NCI-H2227 treated with DMSO at 0.1 percent for 48 hours (cell line): ENCODE measurements at regions not wholly inside any gene's neighbourhood (a gene's known extent, or its start where the extent isn't known, plus 50 kb on each side); places are given as distances from the start of the nearest gene placed in this dataset.

ENCODE experiments used
- DNase-seq: peaks from one replicate; lab custom pipeline; 2025; lab: John Stamatoyannopoulos, UW

- DNase-seq, result no peak
Measured at GRCh38 chr4:187415231-187415630, 580.3 kb upstream of the ZFP42 start.

- no peak for DNase-seq
Measured at GRCh38 chr4:187416216-187416615, 579.4 kb upstream of the ZFP42 start.

GRCh38 chr4:187417721-187418120, 577.9 kb upstream of the ZFP42 start:
- DNase-seq, result no peak

- no peak for DNase-seq
Measured at GRCh38 chr4:187422655-187423054, 572.9 kb upstream of the ZFP42 start.

- DNase-seq, result no peak
Measured at GRCh38 chr4:187424636-187425035, 570.9 kb upstream of the ZFP42 start.

- DNase-seq, result no peak
Measured at GRCh38 chr4:187426511-187426910, 569.1 kb upstream of the ZFP42 start.

GRCh38 chr4:187432310-187432709, 563.3 kb upstream of the ZFP42 start:
- no peak for DNase-seq

- DNase-seq, result no peak
Measured at GRCh38 chr4:187433141-187433540, 562.4 kb upstream of the ZFP42 start.

GRCh38 chr4:187436251-187436650, 559.3 kb upstream of the ZFP42 start:
- DNase-seq, result no peak

GRCh38 chr4:187444061-187444460, 551.5 kb upstream of the ZFP42 start:
- no peak for DNase-seq

GRCh38 chr4:187449702-187450101, 545.9 kb upstream of the ZFP42 start:
- no peak for DNase-seq

- DNase-seq, result no peak
Measured at GRCh38 chr4:187451776-187452175, 543.8 kb upstream of the ZFP42 start.

GRCh38 chr4:187460016-187460415, 535.6 kb upstream of the ZFP42 start:
- DNase-seq, result no peak

GRCh38 chr4:187464573-187464972, 531.0 kb upstream of the ZFP42 start:
- no peak for DNase-seq

- no peak for DNase-seq
Measured at GRCh38 chr4:187467224-187467623, 528.3 kb upstream of the ZFP42 start.

GRCh38 chr4:187469627-187470026, 525.9 kb upstream of the ZFP42 start:
- no peak for DNase-seq

GRCh38 chr4:187470061-187470460, 525.5 kb upstream of the ZFP42 start:
- no peak for DNase-seq

- no peak for DNase-seq
Measured at GRCh38 chr4:187474238-187474637, 521.3 kb upstream of the ZFP42 start.

GRCh38 chr4:187475901-187476300, 519.7 kb upstream of the ZFP42 start:
- DNase-seq, result no peak

- no peak for DNase-seq
Measured at GRCh38 chr4:187477224-187477623, 518.3 kb upstream of the ZFP42 start.

GRCh38 chr4:187478292-187479140, 517.1 kb upstream of the ZFP42 start:
- DNase-seq, result no peak

- no peak for DNase-seq
Measured at GRCh38 chr4:187479511-187479910, 516.1 kb upstream of the ZFP42 start.

GRCh38 chr4:187480146-187481145, 515.1 kb upstream of the ZFP42 start:
- no peak for DNase-seq
